Lung (tissue), 11 donors: ENCODE measurements at regions not wholly inside any gene's neighbourhood (a gene's known extent, or its start where the extent isn't known, plus 50 kb on each side); places are given as distances from the start of the nearest gene placed in this dataset.
A peak's percentile ranks its signal among the peaks of the same experiment; 100 is the strongest.

Experiments
- ATAC-seq: fragments of 200-7000 bp; cut with Tn5 transposase; one replicate; pipeline ENCODE4 v1.9.1; 2020; ENCODE audit warnings: moderate number of reproducible peaks; ENCODE audit not compliant: insufficient read depth, low FRiP score
- DNase-seq, 3 donors: peaks; one replicate each; pipeline ENCODE4 v3.0.0-alpha.2; 2013 to 2017
- H3K27ac ChIP-seq, 2 donors: one replicate each; pipeline ENCODE4 v1.5.1; 2013; ENCODE audit warnings: mild to moderate bottlenecking in 2 of 2, moderate library complexity in 2 of 2, control low read depth in 1 of 2, inconsistent platforms in 1 of 2, low read depth in 1 of 2, low read length in 1 of 2
- H3K27me3 ChIP-seq, 3 donors: one replicate each; pipeline ENCODE4 v1.5.1; 2013; ENCODE audit warnings: low read length in 2 of 3; ENCODE audit not compliant: control insufficient read depth in 3 of 3, insufficient read depth in 3 of 3
- H3K36me3 ChIP-seq, 4 donors: one replicate each; pipeline ENCODE4 v1.5.1; 2013; ENCODE audit warnings: low read length in 4 of 4, mild to moderate bottlenecking in 1 of 4, moderate library complexity in 1 of 4; ENCODE audit not compliant: control insufficient read depth in 4 of 4, insufficient read depth in 4 of 4
- H3K4me1 ChIP-seq, 5 donors: one replicate each; pipeline ENCODE4 v1.5.1; 2013; ENCODE audit warnings: low read length in 5 of 5, mild to moderate bottlenecking in 2 of 5, moderate library complexity in 1 of 5; ENCODE audit not compliant: control insufficient read depth in 5 of 5, insufficient read depth in 5 of 5
- H3K4me3 ChIP-seq: one replicate; pipeline ENCODE4 v1.5.1; 2013; ENCODE audit warnings: mild to moderate bottlenecking, control low read depth, moderate library complexity
- H3K9ac ChIP-seq, 2 donors: one replicate each; pipeline ENCODE4 v1.5.1; 2013; ENCODE audit warnings: low read length in 2 of 2, control low read depth in 1 of 2; ENCODE audit not compliant: insufficient read depth in 1 of 2
- H3K9me3 ChIP-seq, 4 donors: one replicate each; pipeline ENCODE4 v1.5.1; 2013; ENCODE audit warnings: low read length in 3 of 4, mild to moderate bottlenecking in 1 of 4, moderate library complexity in 1 of 4; ENCODE audit not compliant: control insufficient read depth in 4 of 4, insufficient read depth in 3 of 4
- CTCF ChIP-seq: IDR thresholded peaks from 2 replicates; pipeline ENCODE4 v1.5.1; 2012; ENCODE audit warnings: mild to moderate bottlenecking; ENCODE audit errors: control extremely low read depth, extremely low read depth
- WGBS, 2 donors: extraction: QIAGEN DNeasy Blood & Tissue Kit; methylation state at CpG; one replicate each; pipeline ENCODE4 v1.1.7; 2013; 5-methylcytosine and 5-hydroxymethylcytosine counted together
- donor health status: control.
- donor health status: control.
- donor health status: Bipolar disorder and iron deficiency.
- donor health status: healthy.
- donor health status: DM: yes; HTN: yes; CAD: no.

- Histone ChIP-seq H3K36me3 (no peaks in the 10 kb centered on the region), H3K9me3 (no peaks in the 10 kb centered on the region), H3K27me3 (no peaks in the 10 kb centered on the region), H3K4me1 (no peaks in the 10 kb centered on the region), H3K27ac (no peak overlapping the region), H3K4me3 (no peak overlapping the region), H3K9ac (no peak overlapping the region)
- 70 to 82% methylated on average over 2 of the region's 2 CpGs for WGBS, 2 donors
- DNase-seq, result no peak
- no peak for ATAC-seq
- TF ChIP-seq CTCF, result no peak
These were observed 412.6 kb downstream of the PTH2R start for GRCh38 chr2:208819190-208819589.

- 75 to 82% methylated on average over 1 of the region's 1 CpG for WGBS, 2 donors
- DNase-seq (peak in 1 of 3 donors; percentile 14), ATAC-seq (no peak)
- no peak overlapping the region for H3K9ac ChIP-seq
- no peaks in the 10 kb centered on the region for H3K4me1 ChIP-seq
- H3K27me3 ChIP-seq, result no peaks in the 10 kb centered on the region
- TF ChIP-seq CTCF, result no peak
- no peaks in the 10 kb centered on the region for H3K36me3 ChIP-seq
- no peaks in the 10 kb centered on the region for H3K9me3 ChIP-seq
- no peak overlapping the region for H3K4me3 ChIP-seq
- H3K27ac ChIP-seq, result no peak overlapping the region
These were observed 413.6 kb downstream of the PTH2R start for GRCh38 chr2:208820014-208820688.

- Histone ChIP-seq H3K4me3 (no peak overlapping the region), H3K36me3 (no peaks in the 10 kb centered on the region), H3K4me1 (no peaks in the 10 kb centered on the region), H3K9me3 (no peaks in the 10 kb centered on the region), H3K27me3 (no peaks in the 10 kb centered on the region), H3K9ac (no peak overlapping the region), H3K27ac (no peak overlapping the region)
- 39 to 41% methylated on average over 3 of the region's 3 CpGs for WGBS, 2 donors
- ATAC-seq, result no peak
- TF ChIP-seq CTCF, result no peak
- DNase-seq, result no peak
These were observed 420.5 kb downstream of the PTH2R start for GRCh38 chr2:208827109-208827508.
